Keratinocyte (primary cell): ENCODE measurements at regions not wholly inside any gene's neighbourhood (a gene's known extent, or its start where the extent isn't known, plus 50 kb on each side); places are given as distances from the start of the nearest gene placed in this dataset.

ENCODE experiments used
- EZH2 ChIP-seq: IDR thresholded peaks from one replicate; pipeline ENCODE4 v1.6.1; 2012; ENCODE audit warnings: inconsistent platforms, mild to moderate bottlenecking, low read length, moderate library complexity
- TF ChIP-seq, protein P1 (sequence below), 3 experiments: IDR thresholded peaks in 1 of 3; conservative IDR thresholded peaks in 1 of 3; optimal IDR thresholded peaks in 1 of 3; 2 replicates in 2 of 3; 3 replicates in 1 of 3; pipeline versions ENCODE3 to v1.5.1; 2011; ENCODE audit warnings: low read length in 3 of 3, mild to moderate bottlenecking in 3 of 3, moderate library complexity in 2 of 3, control low read depth in 1 of 3, inconsistent platforms in 1 of 3; ENCODE audit not compliant: insufficient read depth in 2 of 3; ENCODE audit errors: extremely low read depth in 1 of 3

DNA sequence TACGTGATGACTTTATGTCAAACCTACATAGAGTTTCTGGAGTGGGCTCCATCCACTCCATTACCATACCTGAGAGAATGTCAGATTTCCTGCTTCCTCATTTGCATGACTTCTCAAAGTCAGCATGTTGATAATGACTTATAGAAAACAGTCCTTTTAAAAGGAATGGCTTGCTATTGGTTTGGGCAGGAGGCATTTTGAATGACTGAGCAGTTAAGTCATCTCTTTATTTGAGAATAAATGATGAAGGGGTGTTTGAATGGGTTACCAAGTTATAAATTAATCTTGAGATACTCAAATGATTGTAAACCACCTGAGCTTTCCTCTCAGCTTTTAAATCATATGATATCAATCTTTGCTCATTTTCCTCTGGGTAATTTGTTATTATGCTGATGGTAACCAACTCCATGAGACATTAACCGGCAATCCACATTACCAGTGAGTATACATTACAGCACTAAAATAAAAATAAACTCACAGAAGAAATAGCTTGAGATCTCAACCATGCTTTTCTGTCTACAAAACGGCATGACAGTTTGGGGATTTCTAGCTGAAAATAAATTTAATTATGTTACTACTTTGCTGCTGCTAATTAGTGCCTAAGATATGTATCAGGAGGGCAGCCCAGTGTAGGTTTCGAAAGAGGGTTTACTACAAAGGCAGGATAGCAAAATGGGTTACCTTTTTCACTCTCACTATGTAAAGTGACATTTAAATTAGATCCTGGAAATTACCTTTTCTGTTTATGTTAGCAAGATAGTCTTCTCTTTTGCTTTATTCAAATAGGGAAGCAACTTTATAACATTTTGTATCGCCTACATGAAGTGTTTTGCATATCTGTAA lies 78.8 kb downstream of the RPS12 start:
- TF ChIP-seq, protein P1, sequence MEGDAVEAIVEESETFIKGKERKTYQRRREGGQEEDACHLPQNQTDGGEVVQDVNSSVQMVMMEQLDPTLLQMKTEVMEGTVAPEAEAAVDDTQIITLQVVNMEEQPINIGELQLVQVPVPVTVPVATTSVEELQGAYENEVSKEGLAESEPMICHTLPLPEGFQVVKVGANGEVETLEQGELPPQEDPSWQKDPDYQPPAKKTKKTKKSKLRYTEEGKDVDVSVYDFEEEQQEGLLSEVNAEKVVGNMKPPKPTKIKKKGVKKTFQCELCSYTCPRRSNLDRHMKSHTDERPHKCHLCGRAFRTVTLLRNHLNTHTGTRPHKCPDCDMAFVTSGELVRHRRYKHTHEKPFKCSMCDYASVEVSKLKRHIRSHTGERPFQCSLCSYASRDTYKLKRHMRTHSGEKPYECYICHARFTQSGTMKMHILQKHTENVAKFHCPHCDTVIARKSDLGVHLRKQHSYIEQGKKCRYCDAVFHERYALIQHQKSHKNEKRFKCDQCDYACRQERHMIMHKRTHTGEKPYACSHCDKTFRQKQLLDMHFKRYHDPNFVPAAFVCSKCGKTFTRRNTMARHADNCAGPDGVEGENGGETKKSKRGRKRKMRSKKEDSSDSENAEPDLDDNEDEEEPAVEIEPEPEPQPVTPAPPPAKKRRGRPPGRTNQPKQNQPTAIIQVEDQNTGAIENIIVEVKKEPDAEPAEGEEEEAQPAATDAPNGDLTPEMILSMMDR (optimal IDR thresholded peaks at IDR 0.05 in 1 of 3, IDR thresholded peaks at IDR 0.05 in 1 of 3, conservative IDR thresholded peaks at IDR 0.05 in 1 of 3; ENCODE audit: extremely low read depth in 1 of 3, insufficient read depth in 2 of 3, low read length in 3 of 3): no peak
- no peak for TF ChIP-seq EZH2
